ENCODE measurements at regions not wholly inside any gene's neighbourhood (a gene's known extent, or its start where the extent isn't known, plus 50 kb on each side); places are given as distances from the start of the nearest gene placed in this dataset.

DNA sequence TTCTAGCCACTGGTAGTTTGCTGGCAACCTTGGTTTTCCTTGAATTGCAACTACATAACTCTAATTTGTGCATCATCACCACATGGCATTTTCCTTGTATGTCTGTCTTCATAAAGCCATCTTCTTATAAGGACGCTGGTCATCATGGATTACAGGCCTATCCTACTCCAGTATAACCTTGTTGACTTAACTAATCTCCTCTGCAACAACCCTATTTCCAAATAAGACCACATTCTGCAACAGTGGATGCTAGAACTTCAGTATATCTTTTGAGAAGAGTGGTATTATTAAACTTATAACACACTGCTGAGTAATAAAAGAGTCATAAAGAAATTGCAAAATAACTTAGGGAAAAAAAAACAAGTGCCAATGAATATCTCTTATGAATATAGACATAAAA, 511.8 kb upstream of the FOXG1 start:
- no peak for FAIRE-seq
- Histone ChIP-seq H2AFZ (ENCODE audit: control insufficient read depth, low read length) (no peak overlapping the region), H4K20me1 (ENCODE audit: control insufficient read depth, extremely low read depth, insufficient read depth, low read length) (no peaks in the 10 kb centered on the region), H3K27me3 (ENCODE audit: control insufficient read depth, extremely low read depth, insufficient read depth, low read length) (no peaks in the 10 kb centered on the region), H3K79me2 (ENCODE audit: control insufficient read depth, insufficient read depth, low read length) (no peaks in the 10 kb centered on the region), H3K4me3 (ENCODE audit: control insufficient read depth in 2 of 3, extremely low read depth in 1 of 3, insufficient read depth in 2 of 3, low read depth in 1 of 3, low read length in 3 of 3) (no peak overlapping the region), H3K9me3 (ENCODE audit: control insufficient read depth, low read depth, low read length) (no peaks in the 10 kb centered on the region), H3K27ac (ENCODE audit: control insufficient read depth, insufficient read depth, low read length) (no peak overlapping the region), H3K9ac (ENCODE audit: control insufficient read depth, extremely low read depth, insufficient read depth, low read length) (no peak overlapping the region), H3K9me1 (ENCODE audit: control insufficient read depth, extremely low read depth, insufficient read depth, low read length) (no peaks in the 10 kb centered on the region), H3K4me2 (ENCODE audit: control insufficient read depth, extremely low read depth, insufficient read depth, low read depth, low read length) (no peak overlapping the region), H3K4me1 (ENCODE audit: control insufficient read depth, extremely low read depth, insufficient read depth, low read length) (no peaks in the 10 kb centered on the region), H3K36me3 (ENCODE audit: control insufficient read depth in 2 of 2, extremely low read depth in 1 of 2, insufficient read depth in 2 of 2, low read length in 2 of 2) (no peaks in the 10 kb centered on the region)
- no peak for DNase-seq (ENCODE audit: low read depth, low spot score)
- dilution Hi-C loops (cut with MboI; ENCODE audit: extremely low pct_ligation_motif_present, low sequenced_read_pairs) = no loop called here
- no peak for TF ChIP-seq EZH2 (IDR thresholded peaks at IDR 0.05; ENCODE audit: low read length)
- TF ChIP-seq, protein P1, sequence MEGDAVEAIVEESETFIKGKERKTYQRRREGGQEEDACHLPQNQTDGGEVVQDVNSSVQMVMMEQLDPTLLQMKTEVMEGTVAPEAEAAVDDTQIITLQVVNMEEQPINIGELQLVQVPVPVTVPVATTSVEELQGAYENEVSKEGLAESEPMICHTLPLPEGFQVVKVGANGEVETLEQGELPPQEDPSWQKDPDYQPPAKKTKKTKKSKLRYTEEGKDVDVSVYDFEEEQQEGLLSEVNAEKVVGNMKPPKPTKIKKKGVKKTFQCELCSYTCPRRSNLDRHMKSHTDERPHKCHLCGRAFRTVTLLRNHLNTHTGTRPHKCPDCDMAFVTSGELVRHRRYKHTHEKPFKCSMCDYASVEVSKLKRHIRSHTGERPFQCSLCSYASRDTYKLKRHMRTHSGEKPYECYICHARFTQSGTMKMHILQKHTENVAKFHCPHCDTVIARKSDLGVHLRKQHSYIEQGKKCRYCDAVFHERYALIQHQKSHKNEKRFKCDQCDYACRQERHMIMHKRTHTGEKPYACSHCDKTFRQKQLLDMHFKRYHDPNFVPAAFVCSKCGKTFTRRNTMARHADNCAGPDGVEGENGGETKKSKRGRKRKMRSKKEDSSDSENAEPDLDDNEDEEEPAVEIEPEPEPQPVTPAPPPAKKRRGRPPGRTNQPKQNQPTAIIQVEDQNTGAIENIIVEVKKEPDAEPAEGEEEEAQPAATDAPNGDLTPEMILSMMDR (optimal IDR thresholded peaks at IDR 0.05 in 1 of 3, IDR thresholded peaks at IDR 0.05 in 1 of 3, conservative IDR thresholded peaks at IDR 0.05 in 1 of 3; ENCODE audit: extremely low read depth in 1 of 3, insufficient read depth in 2 of 3, low read length in 3 of 3) = no peak

DNA sequence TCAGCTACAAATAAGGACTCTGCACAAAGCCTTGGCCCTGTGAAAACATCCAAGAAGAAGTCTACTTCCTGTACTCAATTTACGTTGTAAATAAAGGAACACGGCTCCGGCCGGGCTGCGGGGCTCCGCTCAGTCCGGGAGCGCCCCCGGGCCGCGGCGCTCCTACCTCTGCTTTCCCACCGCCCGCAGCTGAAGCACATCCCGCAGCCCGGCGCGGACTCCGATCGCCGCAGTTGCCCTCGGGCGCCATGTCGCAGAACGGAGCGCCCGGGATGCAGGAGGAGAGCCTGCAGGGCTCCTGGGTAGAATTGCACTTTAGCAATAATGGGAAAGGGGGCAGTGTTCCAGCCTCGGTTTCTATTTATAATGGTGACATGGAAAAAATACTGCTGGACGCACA, 502.3 kb upstream of the FOXG1 start:
- dilution Hi-C loops (cut with MboI; ENCODE audit: extremely low pct_ligation_motif_present, low sequenced_read_pairs) = no loop called here
- Histone ChIP-seq H3K79me2 (ENCODE audit: control insufficient read depth, insufficient read depth, low read length) (no peaks in the 10 kb centered on the region), H3K9ac (ENCODE audit: control insufficient read depth, extremely low read depth, insufficient read depth, low read length) (no peak overlapping the region), H3K4me3 (ENCODE audit: control insufficient read depth in 2 of 3, extremely low read depth in 1 of 3, insufficient read depth in 2 of 3, low read depth in 1 of 3, low read length in 3 of 3) (no peak overlapping the region), H3K9me3 (ENCODE audit: control insufficient read depth, low read depth, low read length) (peaks cover 4% of the 10 kb centered on the region), H3K27me3 (ENCODE audit: control insufficient read depth, extremely low read depth, insufficient read depth, low read length) (no peaks in the 10 kb centered on the region), H3K4me1 (ENCODE audit: control insufficient read depth, extremely low read depth, insufficient read depth, low read length) (no peaks in the 10 kb centered on the region), H2AFZ (ENCODE audit: control insufficient read depth, low read length) (no peak overlapping the region), H3K27ac (ENCODE audit: control insufficient read depth, insufficient read depth, low read length) (no peak overlapping the region), H3K4me2 (ENCODE audit: control insufficient read depth, extremely low read depth, insufficient read depth, low read depth, low read length) (no peak overlapping the region), H3K9me1 (ENCODE audit: control insufficient read depth, extremely low read depth, insufficient read depth, low read length) (no peaks in the 10 kb centered on the region), H3K36me3 (ENCODE audit: control insufficient read depth in 2 of 2, extremely low read depth in 1 of 2, insufficient read depth in 2 of 2, low read length in 2 of 2) (no peaks in the 10 kb centered on the region), H4K20me1 (ENCODE audit: control insufficient read depth, extremely low read depth, insufficient read depth, low read length) (no peaks in the 10 kb centered on the region)
- FAIRE-seq (no peak), DNase-seq (ENCODE audit: low read depth, low spot score) (no peak)
- no peak for TF ChIP-seq EZH2 (IDR thresholded peaks at IDR 0.05; ENCODE audit: low read length)
- TF ChIP-seq, protein P1 (optimal IDR thresholded peaks at IDR 0.05 in 1 of 3, IDR thresholded peaks at IDR 0.05 in 1 of 3, conservative IDR thresholded peaks at IDR 0.05 in 1 of 3; ENCODE audit: extremely low read depth in 1 of 3, insufficient read depth in 2 of 3, low read length in 3 of 3) = no peak

Data from keratinocyte (primary cell).